Endothelial cell of umbilical vein (primary cell): ENCODE measurements at regions not wholly inside any gene's neighbourhood (a gene's known extent, or its start where the extent isn't known, plus 50 kb on each side); places are given as distances from the start of the nearest gene placed in this dataset.

ENCODE experiments used
- BruUV-seq: library from RNA; stranded (reverse); fragments of 400-500 nt; replicated peaks from 2 replicates; lab custom pipeline; 2021; lab: Mats Ljungman, UMichigan
- CTCF ChIA-PET: fragments of 300-600, 350-600 bp; sonication (Branson Sonifier 250); formaldehyde crosslinking; loops from one replicate; lab custom pipeline; 2021; ENCODE audit warnings: antibody characterized with exemption, inconsistent platforms; lab: Charles Lee
- POLR2A ChIA-PET: fragments of 300-600, 350-600 bp; sonication (Branson Sonifier 250); formaldehyde crosslinking; loops from one replicate; lab custom pipeline; 2021; ENCODE audit warnings: antibody characterized with exemption, inconsistent platforms; lab: Charles Lee
- DNase-seq: peaks from one replicate; pipeline ENCODE4 v3.0.0-alpha.2; 2011; ENCODE audit warnings: low read depth, low spot score
- FAIRE-seq: peaks from 2 replicates; lab custom pipeline; 2011; peaks lifted over from hg19 to GRCh38; lab: Jason Lieb, UNC
- H2AFZ ChIP-seq: 2 replicates; pipeline ENCODE4 v1.6.0; 2012; ENCODE audit warnings: low read depth, low read length, control low read depth, inconsistent platforms
- H3K27ac ChIP-seq: 2 replicates; pipeline ENCODE4 v1.5.1; 2011; ENCODE audit warnings: low read depth, mild to moderate bottlenecking, control low read depth, low read length, moderate library complexity; ENCODE audit not compliant: insufficient read depth
- H3K27me3 ChIP-seq, 2 experiments: 2 replicates each; pipeline versions ENCODE4 v1.6.0 to v1.6.1; 2011; ENCODE audit warnings: low read length in 2 of 2, mixed read lengths in 1 of 2; ENCODE audit not compliant: control insufficient read depth in 2 of 2, insufficient read depth in 2 of 2
- H3K36me3 ChIP-seq, 2 experiments: 2 replicates in 1 of 2; 3 replicates in 1 of 2; pipeline ENCODE4 v1.5.1; 2011; ENCODE audit warnings: low read length in 2 of 2, mild to moderate bottlenecking in 1 of 2, moderate library complexity in 1 of 2; ENCODE audit not compliant: control insufficient read depth in 2 of 2, insufficient read depth in 2 of 2; ENCODE audit errors: extremely low read depth in 1 of 2
- H3K4me1 ChIP-seq: 3 replicates; pipeline ENCODE4 v1.5.1; 2011; ENCODE audit warnings: mild to moderate bottlenecking, low read length; ENCODE audit not compliant: control insufficient read depth, insufficient read depth; ENCODE audit errors: extremely low read depth
- H3K4me2 ChIP-seq: 2 replicates; pipeline ENCODE4 v1.6.1; 2011; ENCODE audit warnings: low read length, control low read depth, mixed read lengths; ENCODE audit not compliant: insufficient read depth
- H3K4me3 ChIP-seq, 3 experiments: fragments of 200-600 bp in 1 of 3; sonication (generic), shearing (Covaris generic) in 1 of 3; replicated peaks in 1 of 3; 2 replicates each; pipeline ENCODE4 v1.5.1; 2011 to 2016; ENCODE audit warnings: control low read depth in 3 of 3, low read length in 3 of 3, mild to moderate bottlenecking in 2 of 3, inconsistent platforms in 1 of 3, low read depth in 1 of 3, moderate library complexity in 1 of 3; ENCODE audit not compliant: insufficient read depth in 1 of 3
- H3K79me2 ChIP-seq: 2 replicates; pipeline ENCODE4 v1.6.0; 2012; ENCODE audit warnings: low read length, inconsistent platforms; ENCODE audit not compliant: control insufficient read depth, insufficient read depth
- H3K9ac ChIP-seq: replicated peaks from 2 replicates; pipeline ENCODE3; 2011; ENCODE audit warnings: low read length, control low read depth; ENCODE audit not compliant: insufficient read depth; ENCODE audit errors: extremely low read depth
- H3K9me1 ChIP-seq: replicated peaks from 3 replicates; pipeline ENCODE4 v1.6.0; 2011; ENCODE audit warnings: mild to moderate bottlenecking, low read length; ENCODE audit not compliant: control insufficient read depth, insufficient read depth; ENCODE audit errors: extremely low read depth
- H3K9me3 ChIP-seq: replicated peaks from 2 replicates; pipeline ENCODE4 v1.5.1; 2012; ENCODE audit warnings: low read length, inconsistent platforms; ENCODE audit not compliant: control insufficient read depth, insufficient read depth
- H4K20me1 ChIP-seq: replicated peaks from 2 replicates; pipeline ENCODE3; 2011; ENCODE audit warnings: mild to moderate bottlenecking, low read length; ENCODE audit not compliant: control insufficient read depth, insufficient read depth; ENCODE audit errors: extremely low read depth
- EZH2 ChIP-seq: IDR thresholded peaks from 2 replicates; pipeline ENCODE4 v1.6.1; 2012; ENCODE audit warnings: borderline replicate concordance, low read depth, mild to moderate bottlenecking, moderate library complexity, low read length, inconsistent platforms; ENCODE audit not compliant: severe bottlenecking
- FOS ChIP-seq: IDR thresholded peaks from 2 replicates; pipeline ENCODE4 v1.6.1; 2011; ENCODE audit warnings: mild to moderate bottlenecking, low read length, moderate library complexity, borderline replicate concordance; ENCODE audit not compliant: insufficient read depth
- JUN ChIP-seq: IDR thresholded peaks from 2 replicates; pipeline ENCODE4 v1.6.1; 2011; ENCODE audit warnings: borderline replicate concordance, low read depth; ENCODE audit not compliant: insufficient read length, insufficient read depth
- MYC ChIP-seq: IDR thresholded peaks from one replicate; pipeline ENCODE4 v1.6.1; 2011; ENCODE audit warnings: mild to moderate bottlenecking, low read depth, low read length
- POLR2A ChIP-seq: IDR thresholded peaks from 2 replicates; pipeline ENCODE4 v1.6.1; 2012; ENCODE audit warnings: low read depth, mild to moderate bottlenecking, control low read depth, low read length
- POLR2AphosphoS5 ChIP-seq: IDR thresholded peaks from 2 replicates; pipeline ENCODE4 v1.6.1; 2012; ENCODE audit warnings: low read depth, mild to moderate bottlenecking, control low read depth, low read length, moderate library complexity; ENCODE audit not compliant: insufficient read depth
- dilution Hi-C: fragments of 300-500 bp; cut with MboI; formaldehyde crosslinking; loops from one replicate; pipeline ENCODE4 v1.15.0; 2019; ENCODE audit warnings: low sequenced_read_pairs; ENCODE audit not compliant: extremely low pct_ligation_motif_present
- intact Hi-C: fragments of 100-400 bp; cut with micrococcal nuclease; formaldehyde crosslinking; loops from one replicate; pipeline ENCODE4 v1.10.0; 2022
- TF ChIP-seq, protein P1 (sequence below), 2 donors: IDR thresholded peaks; 1 replicate in 1 of 2; 2 replicates in 1 of 2; pipeline ENCODE4 v1.5.1; 2011; ENCODE audit warnings: low read length in 2 of 2, mild to moderate bottlenecking in 2 of 2, moderate library complexity in 2 of 2, control low read depth in 1 of 2, inconsistent platforms in 1 of 2, low read depth in 1 of 2; ENCODE audit not compliant: insufficient read depth in 1 of 2; ENCODE audit errors: extremely low read depth in 1 of 2
- TF ChIP-seq, protein P2 (sequence below): IDR thresholded peaks from 2 replicates; pipeline ENCODE4 v1.6.1; 2011; ENCODE audit not compliant: insufficient read depth, insufficient read length

DNA sequence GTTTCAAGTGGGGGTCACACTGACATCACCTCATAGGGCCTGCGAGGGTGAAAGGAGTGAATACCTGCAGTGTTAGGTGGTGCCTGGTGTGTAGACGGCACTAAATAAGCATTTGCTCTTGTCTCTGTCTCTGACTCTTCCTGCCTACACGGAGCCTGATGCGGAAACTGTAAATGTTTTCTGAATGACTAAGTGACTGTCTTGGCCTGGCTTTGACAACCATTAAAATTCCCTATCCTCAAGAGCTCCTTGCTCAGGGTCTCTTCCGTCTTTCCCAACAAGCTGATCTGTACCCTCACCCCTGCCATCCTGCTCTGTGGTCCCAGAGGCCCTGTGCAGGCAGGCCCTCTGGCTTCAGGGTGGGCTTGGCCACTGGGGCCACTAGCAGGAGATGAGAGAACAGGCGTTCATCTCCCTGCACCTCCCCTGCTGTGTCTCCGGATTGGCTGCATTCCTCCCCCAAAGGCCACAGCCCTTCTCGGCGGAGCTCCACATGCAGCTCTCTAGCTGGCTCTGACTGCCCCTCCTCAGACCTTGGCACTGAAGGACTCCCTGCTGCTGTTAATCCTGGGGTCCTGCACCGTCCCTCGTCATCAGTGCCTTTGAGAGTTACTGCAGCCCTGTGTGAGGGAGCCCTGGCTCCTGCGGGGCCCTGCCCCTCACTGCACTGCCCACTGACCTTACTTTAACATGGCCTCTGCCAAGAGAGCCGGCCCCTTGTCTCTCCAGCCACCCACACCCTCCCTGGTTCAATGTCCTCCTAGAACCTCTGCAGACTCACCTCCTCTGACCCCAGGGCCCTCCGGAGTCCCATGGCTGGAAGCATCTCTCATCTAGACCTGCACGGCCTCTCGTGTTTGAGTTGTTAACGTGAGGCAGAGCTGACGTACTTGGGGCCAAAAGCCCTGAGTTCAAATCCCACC, 211.1 kb downstream of the MATN1 start:
- Histone ChIP-seq H3K36me3 (no peaks in the 10 kb centered on the region), H3K4me1 (no peaks in the 10 kb centered on the region), H3K79me2 (no peaks in the 10 kb centered on the region), H3K9me3 (no peaks in the 10 kb centered on the region), H2AFZ (no peak overlapping the region), H3K4me2 (no peak overlapping the region), H3K9ac (no peak overlapping the region), H3K4me3 (no peak overlapping the region), H3K9me1 (no peaks in the 10 kb centered on the region), H3K27me3 (no peaks in the 10 kb centered on the region), H4K20me1 (no peaks in the 10 kb centered on the region), H3K27ac (no peak overlapping the region)
- intact Hi-C loops (no loop called here), dilution Hi-C loops (no loop called here)
- TF ChIP-seq, protein P1, sequence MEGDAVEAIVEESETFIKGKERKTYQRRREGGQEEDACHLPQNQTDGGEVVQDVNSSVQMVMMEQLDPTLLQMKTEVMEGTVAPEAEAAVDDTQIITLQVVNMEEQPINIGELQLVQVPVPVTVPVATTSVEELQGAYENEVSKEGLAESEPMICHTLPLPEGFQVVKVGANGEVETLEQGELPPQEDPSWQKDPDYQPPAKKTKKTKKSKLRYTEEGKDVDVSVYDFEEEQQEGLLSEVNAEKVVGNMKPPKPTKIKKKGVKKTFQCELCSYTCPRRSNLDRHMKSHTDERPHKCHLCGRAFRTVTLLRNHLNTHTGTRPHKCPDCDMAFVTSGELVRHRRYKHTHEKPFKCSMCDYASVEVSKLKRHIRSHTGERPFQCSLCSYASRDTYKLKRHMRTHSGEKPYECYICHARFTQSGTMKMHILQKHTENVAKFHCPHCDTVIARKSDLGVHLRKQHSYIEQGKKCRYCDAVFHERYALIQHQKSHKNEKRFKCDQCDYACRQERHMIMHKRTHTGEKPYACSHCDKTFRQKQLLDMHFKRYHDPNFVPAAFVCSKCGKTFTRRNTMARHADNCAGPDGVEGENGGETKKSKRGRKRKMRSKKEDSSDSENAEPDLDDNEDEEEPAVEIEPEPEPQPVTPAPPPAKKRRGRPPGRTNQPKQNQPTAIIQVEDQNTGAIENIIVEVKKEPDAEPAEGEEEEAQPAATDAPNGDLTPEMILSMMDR (IDR thresholded peaks at IDR 0.05; ENCODE audit: extremely low read depth in 1 of 2, insufficient read depth in 1 of 2, low read depth in 1 of 2, low read length in 2 of 2): no peak
- no peak for TF ChIP-seq POLR2A
- no peak for TF ChIP-seq FOS
- no peak for TF ChIP-seq JUN
- no peak for TF ChIP-seq EZH2
- TF ChIP-seq POLR2AphosphoS5: no peak
- TF ChIP-seq MYC: no peak
- TF ChIP-seq, protein P2, sequence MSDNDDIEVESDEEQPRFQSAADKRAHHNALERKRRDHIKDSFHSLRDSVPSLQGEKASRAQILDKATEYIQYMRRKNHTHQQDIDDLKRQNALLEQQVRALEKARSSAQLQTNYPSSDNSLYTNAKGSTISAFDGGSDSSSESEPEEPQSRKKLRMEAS: no peak
- DNase-seq (no peak), FAIRE-seq (no peak)
- POLR2A ChIA-PET: no interaction called here
- CTCF ChIA-PET: no interaction called here
- no TSS peak for BruUV-seq
